Islet of Langerhans (tissue), 1 donor: ENCODE measurements at regions not wholly inside any gene's neighbourhood (a gene's known extent, or its start where the extent isn't known, plus 50 kb on each side); places are given as distances from the start of the nearest gene placed in this dataset.
"Not testable (repeated sequence)": the region's sequence is repeated elsewhere in the genome, so short reads cannot be mapped to it uniquely, and the experiment has no call there.

Experiments
- FAIRE-seq: peaks from one replicate; lab custom pipeline; 2011; peaks lifted over from hg19 to GRCh38; lab: Jason Lieb, UNC

- FAIRE-seq = no peak
Observed at GRCh38 chr1:191016765-191017164, 539.1 kb upstream of the BRINP3 start.

GRCh38 chr1:191022856-191023255 lies 545.2 kb upstream of the BRINP3 start:
- FAIRE-seq = no peak

GRCh38 chr1:191025896-191026642 lies 548.4 kb upstream of the BRINP3 start:
- no peak for FAIRE-seq

GRCh38 chr1:191026828-191027227 lies 549.2 kb upstream of the BRINP3 start:
- no peak for FAIRE-seq

- no peak for FAIRE-seq
Observed at GRCh38 chr1:191034132-191034531, 556.5 kb upstream of the BRINP3 start.

GRCh38 chr1:191043066-191043465 lies 565.4 kb upstream of the BRINP3 start:
- FAIRE-seq = no peak

GRCh38 chr1:191049781-191050180 lies 572.1 kb upstream of the BRINP3 start:
- FAIRE-seq = no peak

GRCh38 chr1:191052888-191053287 lies 575.2 kb upstream of the BRINP3 start:
- FAIRE-seq = no peak

- no peak for FAIRE-seq
Observed at GRCh38 chr1:191065346-191065745, 587.7 kb upstream of the BRINP3 start.

- FAIRE-seq = no peak
Observed at GRCh38 chr1:191065771-191066170, 588.1 kb upstream of the BRINP3 start.

GRCh38 chr1:191074881-191075280 lies 597.2 kb upstream of the BRINP3 start:
- no peak for FAIRE-seq

GRCh38 chr1:191083090-191083489 lies 605.4 kb upstream of the BRINP3 start:
- not testable (repeated sequence) for FAIRE-seq

GRCh38 chr1:191085121-191085520 lies 607.5 kb upstream of the BRINP3 start:
- no peak for FAIRE-seq

- no peak for FAIRE-seq
Observed at GRCh38 chr1:191086910-191087309, 609.2 kb upstream of the BRINP3 start.

GRCh38 chr1:191096405-191096804 lies 618.7 kb upstream of the BRINP3 start:
- no peak for FAIRE-seq

- FAIRE-seq = no peak
Observed at GRCh38 chr1:191099696-191100095, 622.0 kb upstream of the BRINP3 start.

GRCh38 chr1:191101960-191102359 lies 624.3 kb upstream of the BRINP3 start:
- FAIRE-seq = no peak

- no peak for FAIRE-seq
Observed at GRCh38 chr1:191125950-191126349, 648.3 kb upstream of the BRINP3 start.

GRCh38 chr1:191134796-191135195 lies 657.1 kb upstream of the BRINP3 start:
- no peak for FAIRE-seq

- no peak for FAIRE-seq
Observed at GRCh38 chr1:191140038-191140437, 662.4 kb upstream of the BRINP3 start.

GRCh38 chr1:191142748-191143147 lies 665.1 kb upstream of the BRINP3 start:
- no peak for FAIRE-seq

- no peak for FAIRE-seq
Observed at GRCh38 chr1:191145834-191146233, 668.2 kb upstream of the BRINP3 start.

- FAIRE-seq = no peak
Observed at GRCh38 chr1:191151321-191151807, 673.7 kb upstream of the BRINP3 start.

- FAIRE-seq = no peak
Observed at GRCh38 chr1:191152776-191153175, 675.1 kb upstream of the BRINP3 start.
